HG02588 (cell line): ENCODE measurements at regions not wholly inside any gene's neighbourhood (a gene's known extent, or its start where the extent isn't known, plus 50 kb on each side); places are given as distances from the start of the nearest gene placed in this dataset.
A peak's percentile ranks its signal among the peaks of the same experiment; 100 is the strongest.

Source experiments
- ATAC-seq: cut with Tn5 transposase; IDR thresholded peaks from one replicate; pipeline ENCODE4 v1.9.1; 2021; ENCODE audit warnings: mild to moderate bottlenecking, moderate library complexity; ENCODE audit not compliant: unreplicated experiment

DNA sequence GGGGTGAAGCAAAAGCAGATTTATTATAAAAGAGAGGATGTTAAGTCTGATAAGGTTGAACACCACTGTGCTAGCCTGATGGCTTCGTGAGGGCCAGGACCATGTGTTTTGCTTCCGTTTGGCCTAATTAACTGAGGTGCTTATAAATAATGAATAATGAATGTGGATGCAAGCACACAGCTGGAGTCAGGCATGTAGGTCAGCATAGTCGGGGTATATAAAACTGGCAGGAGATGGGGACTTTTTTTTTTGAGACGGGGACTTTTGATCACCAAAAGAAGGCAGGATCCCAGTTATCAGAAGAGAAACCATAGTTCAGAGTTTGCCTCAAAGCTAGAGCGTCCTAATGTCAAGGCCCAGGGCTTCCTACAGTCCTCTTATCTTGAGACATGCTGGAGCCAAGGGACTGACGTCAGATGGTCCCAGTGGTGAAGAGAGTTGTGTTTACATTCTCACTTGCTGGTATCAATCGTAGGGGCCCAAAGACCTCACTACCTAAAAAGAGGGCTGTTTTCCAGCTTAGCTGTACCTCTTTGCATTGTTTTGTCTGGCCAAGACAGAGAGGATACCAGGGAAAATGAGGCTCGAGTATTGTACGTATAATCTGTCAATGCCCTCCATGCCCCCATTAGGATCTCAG is 50.4 kb downstream of the RTL9 start:
- ATAC-seq, result no peak

DNA sequence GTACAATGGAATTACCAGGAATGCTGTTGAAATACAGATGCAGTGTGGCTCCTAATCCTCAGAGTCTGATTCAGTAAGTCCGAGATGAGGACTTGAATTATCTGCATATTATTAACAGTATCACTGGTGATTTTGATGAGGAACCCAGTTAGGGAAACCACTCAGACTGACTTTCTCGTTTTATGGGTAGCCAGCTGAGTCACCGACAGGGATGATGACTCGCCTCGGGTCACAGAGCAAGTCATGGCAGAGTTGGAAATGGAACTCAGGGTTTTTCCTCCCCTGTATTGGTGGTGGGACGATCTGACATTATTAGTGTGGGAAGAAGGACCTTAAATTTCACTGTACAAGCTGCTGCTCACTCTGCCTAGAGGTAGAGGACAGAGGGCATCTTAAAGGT is 51.3 kb downstream of the RTL9 start:
- no peak for ATAC-seq

DNA sequence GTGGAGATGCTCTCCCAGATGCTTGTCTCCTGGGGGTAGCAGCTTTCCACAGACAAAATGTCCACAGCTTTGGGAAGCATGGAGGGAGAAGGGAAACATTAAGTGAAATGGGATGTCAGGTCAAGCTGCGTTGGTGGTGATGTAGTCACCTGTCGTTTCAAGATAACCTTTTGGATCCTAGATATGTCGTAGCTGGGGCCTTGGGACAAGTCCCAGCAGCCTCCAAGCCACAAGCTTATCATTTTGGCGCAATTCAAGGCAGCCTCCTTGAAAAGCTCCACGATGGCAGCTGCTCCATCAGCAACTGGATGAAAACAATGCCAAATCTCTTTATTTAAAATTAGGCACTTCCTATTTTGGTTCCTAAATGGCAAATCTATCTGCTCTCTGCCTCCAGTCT is 52.0 kb downstream of the RTL9 start:
- ATAC-seq, result no peak

DNA sequence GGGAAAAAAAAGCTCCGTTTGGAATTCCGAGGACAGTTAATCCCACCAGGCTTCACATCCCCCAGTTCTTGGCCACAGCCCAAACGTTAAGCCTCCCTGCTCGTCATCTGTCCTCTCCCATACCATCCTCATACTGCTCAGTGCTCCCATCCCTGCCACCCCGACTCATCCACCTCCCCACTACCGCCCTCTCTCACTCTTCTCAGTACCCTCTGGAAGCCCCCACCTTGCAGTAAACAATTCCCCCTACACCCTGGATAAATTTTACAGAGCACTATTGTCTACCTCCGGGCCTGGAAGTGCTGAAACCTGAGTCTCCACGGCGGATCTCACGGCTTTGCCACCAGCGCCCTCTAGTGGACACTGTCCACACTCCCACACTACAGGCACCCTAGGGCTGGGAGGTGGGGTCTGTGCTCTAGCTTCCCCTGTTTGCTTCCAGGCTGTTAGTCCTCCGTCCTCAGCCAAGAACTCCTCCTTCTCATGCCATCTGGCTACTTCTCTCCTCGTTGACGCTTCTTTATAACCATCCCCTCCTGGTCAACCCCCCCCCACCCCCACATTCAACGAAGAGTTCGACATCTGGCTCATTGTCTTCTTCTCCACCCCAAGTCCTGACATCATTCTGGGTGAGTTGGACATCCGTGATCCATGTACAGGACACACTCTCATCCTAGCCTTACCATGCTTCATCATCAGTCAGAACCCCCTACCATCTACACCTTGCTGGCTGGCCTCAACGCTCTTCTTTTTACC is 54.5 kb downstream of the RTL9 start:
- ATAC-seq, result peak; percentile 84

DNA sequence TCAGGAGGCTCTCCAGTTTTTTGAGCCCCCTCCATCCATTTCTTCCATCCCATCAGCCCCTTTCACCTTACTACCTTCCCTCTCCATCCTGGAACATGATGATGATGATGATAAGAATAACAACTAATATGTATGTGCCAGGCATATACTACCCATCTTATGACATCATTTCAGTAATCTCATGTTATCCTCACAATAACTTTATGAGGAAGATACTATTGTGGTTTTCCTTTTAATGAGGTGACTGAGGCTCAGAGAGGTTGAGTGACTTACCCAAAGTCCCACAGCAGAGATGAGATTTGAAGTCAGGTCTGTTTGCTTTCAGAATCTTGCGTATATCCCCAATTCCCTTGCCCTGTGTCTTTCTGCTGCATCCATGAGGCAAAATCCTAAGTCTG is 55.1 kb downstream of the RTL9 start:
- no peak for ATAC-seq

DNA sequence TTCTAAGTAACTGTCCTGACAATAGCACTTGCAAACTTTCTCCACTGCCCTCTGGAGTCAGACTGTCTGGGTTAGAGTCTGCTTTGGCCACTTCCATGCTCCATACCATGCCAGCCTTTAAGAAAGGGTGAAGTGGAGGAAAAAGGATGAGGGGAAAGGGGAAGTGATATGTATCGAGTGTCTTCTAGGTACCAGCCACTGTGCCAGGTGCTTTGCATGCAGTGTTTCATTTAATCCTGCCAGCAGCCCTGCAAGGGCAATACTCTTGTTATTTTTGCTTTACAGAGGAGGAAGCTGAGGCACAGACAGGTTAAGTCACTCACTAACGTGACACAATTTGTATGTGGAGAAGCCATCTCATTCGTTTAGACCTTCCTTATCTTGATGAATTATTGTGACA is 55.6 kb downstream of the RTL9 start:
- ATAC-seq, result peak; percentile 23

DNA sequence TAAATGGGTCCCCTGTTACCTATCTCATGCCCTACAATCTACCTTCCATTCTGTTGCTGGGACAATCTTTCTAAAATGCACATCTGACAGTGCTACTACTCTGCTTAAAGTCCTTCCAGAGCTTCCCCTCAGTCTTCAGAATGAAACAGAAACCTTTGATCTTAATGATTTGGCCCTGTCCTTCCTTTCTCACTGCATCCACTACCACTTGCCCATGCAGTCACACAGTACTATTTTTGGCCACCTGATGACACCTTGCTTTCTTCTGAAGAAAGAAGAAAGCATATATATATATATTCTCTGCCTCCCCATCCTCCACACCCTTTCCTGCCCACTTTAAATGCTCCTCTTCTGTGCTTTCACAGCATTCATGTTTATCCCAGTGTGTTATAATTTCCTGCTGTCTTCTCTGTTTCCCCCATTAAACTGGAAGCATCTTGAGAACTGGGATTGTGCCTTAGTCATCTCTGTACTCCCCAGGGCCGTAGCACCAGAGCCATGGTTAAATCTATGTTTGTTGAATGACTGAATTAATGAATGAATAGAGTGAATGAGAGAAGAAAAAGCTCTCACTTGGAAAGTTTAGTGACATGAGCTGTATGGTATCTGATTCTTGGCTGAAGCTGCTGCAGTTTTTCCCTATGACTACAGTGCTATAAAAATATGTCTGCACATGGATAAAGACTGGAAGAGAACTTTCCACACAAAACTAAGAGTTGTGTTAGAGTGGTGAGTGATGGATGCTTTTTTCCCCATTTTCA is 56.2 kb downstream of the RTL9 start:
- ATAC-seq, result peak; percentile 66

DNA sequence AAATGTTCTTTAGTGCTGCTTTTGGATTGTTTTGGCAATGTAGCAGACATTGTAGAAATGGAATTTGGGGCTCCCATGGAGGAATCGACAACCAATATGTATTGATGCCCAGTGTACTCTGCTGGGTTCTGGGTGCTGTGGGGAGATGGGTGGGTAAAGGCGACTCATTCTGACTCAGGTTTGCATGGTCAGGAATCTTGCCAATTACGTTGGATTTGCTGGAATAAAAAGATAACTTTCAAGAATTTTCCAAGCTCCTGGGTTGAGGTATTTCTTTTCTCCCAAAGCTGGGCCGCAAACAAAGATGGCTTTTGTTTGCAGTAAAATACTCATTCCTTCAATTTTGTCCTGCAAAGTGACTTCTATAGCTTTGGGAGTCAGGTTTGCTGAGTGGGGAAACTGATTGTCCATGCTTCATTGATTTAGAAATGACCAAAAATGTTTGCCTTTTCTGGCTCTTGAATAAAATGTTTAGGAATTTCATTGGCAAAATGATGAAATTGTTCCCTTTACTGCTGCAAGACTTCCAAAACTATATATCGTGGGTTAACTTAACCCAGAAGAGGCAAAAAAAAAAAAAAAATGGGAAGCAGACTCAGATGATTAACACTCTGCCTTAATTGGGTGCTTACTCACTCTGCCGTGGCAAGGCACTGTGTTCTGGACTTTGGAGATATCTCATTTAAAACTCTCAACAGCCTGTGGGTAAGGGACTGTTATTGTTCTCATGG is 57.0 kb downstream of the RTL9 start:
- no peak for ATAC-seq

DNA sequence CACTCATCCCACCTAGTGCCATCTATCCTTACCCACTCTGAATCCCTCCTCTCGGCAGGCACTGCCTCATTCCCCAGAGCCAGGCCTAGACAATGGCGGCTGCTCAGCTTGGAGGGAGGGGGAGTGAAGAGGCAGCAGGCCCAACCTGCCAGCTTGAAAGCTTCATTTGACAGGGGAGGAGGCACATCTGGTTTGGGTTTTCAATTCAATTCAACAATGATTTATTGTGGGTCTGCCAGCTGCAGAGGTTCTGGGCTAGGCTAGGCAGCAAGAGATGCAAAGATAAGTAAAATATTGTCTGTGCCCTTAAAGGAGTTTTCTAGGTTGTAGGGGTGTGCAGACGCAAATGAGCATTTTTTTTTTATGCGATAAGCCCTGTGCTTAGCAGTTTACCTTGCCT is 58.5 kb downstream of the RTL9 start:
- ATAC-seq, result no peak

DNA sequence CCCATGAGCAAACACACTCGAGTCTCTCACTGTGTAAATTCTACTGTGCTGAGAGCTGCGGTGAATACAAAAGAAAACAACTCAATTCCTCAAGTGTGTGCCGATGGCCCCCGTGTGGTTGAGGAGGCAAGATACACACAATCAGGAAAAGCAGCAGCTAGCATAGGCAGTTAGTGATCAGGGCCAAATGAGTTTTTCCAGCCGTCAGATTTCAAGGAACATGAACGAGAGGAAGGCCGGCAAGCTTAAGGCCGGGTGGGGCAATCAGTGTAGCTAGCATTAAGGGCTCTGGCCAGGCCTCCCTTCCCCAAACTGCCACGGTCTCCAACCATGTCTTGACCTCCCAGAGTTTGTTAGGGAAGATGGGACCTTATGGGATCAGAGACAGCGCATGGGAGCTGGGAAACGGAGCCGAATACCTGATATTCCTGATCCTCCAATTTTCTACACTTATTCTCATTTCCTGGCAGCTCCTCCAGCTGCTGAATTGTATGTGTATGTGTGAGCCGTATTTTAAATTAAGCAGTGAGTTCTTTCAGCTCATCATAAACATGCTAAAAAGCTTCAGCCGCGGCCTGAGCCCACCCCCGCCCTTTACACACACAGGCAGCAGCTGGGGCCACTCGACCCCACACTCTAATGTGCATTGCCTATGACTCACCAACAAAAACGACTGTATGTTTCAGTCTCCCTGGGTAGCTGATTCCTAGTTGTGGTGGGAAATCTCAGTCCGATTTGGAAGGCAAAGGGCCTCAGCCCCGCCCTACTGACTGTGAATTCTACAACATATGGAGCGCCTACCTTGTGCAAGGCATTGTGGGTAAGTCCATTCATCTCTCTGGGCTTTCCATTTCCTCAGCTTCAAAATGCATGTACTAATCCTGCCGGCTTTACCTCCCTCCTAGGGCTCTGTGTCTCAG is 59.9 kb downstream of the RTL9 start:
- no peak for ATAC-seq

DNA sequence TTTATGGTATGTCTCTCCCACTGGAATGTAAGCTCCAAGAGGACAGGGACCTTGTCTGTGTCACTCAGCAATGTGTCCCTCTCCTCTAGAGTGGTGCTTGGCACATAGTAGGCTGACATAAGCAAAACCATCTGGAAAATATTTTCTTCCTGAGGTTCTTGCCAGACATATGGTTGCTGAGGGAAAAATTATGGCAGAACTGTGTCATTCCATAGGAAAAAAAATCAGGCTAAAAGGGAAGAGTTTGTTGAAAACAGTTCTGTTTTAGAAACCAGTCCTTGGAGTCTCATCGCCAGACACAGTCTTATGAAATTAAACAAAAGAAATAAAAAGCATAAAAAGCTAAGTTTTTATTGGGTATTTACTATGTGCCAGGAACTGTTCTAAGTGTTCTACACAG is 60.9 kb downstream of the RTL9 start:
- ATAC-seq, result no peak

DNA sequence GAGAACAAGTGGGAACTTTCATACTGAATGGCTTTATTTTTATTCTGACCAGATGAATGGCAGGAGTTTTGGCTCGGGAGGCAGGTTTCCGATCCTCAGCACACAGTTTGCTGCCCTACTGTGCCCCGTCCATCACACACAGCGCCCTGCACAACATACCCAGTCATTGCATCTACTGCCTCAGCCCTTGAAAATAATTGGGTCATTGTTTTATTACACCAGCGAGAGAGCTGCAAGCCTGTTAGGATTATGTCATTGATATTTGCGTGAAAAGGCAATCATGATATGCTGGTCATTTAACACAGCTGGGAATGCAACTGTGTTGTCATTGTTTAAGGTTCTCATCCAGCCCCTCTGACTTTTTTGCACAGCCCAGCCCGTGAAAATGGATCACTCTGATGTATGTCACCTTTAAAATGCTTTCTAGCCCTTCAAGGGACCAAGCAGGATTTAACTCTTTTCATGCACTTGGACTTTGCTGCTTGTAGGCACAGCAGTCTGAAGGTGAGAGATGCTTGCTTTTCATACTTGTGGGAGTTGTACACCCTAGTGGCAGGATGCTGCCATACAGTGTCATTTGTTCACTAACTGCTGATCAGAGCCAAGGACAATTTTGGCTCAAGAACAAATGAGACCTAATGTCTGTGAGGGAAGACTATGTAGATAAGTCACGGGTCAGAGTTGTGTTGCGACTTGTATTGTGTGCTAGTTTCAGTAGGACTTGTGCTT is 62.3 kb downstream of the RTL9 start:
- ATAC-seq, result no peak

DNA sequence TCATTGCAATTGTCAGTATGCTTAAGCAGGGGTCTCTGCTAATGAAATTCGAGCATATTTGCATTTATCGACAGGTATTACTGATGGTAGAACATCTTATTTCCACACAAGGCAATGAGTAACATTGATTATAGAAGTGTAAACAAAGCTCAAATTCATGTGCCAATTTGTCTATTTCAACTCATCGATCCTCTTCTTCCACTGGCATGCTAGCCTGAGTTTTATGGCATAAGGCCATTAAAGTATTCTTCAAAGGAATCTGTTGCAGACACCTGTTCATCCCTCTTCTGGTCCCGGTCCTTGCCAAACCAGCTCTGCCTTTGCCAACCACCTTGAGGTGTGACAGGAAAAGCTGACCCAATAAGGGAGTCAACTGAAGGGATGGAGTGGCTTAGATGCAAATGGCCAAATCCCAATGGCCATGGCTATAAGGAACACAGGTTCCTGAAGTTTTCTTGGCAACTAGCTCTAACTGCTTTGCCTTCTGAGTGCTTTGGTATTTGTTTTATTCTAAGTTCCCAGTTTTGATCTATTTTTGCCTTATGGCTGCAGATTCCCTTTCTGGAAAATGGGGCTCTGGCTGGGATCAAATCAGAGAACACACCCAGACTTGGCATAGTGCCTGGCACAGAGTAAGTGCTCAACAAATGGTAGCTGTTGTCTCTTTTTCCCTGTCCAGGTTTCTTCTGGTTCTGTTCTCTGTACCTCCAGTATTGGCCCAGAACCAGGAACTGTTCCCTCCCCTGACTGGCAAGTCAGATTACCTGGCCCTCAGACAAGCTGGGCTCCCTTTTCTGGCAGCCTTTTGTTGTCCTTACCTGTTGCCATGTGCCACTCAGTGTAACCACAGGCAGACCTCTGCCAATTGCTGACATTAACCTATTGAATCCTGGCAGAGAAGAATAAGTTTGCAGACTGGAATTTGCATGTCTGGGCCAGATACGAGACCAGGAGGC is 63.1 kb downstream of the RTL9 start:
- no peak for ATAC-seq

DNA sequence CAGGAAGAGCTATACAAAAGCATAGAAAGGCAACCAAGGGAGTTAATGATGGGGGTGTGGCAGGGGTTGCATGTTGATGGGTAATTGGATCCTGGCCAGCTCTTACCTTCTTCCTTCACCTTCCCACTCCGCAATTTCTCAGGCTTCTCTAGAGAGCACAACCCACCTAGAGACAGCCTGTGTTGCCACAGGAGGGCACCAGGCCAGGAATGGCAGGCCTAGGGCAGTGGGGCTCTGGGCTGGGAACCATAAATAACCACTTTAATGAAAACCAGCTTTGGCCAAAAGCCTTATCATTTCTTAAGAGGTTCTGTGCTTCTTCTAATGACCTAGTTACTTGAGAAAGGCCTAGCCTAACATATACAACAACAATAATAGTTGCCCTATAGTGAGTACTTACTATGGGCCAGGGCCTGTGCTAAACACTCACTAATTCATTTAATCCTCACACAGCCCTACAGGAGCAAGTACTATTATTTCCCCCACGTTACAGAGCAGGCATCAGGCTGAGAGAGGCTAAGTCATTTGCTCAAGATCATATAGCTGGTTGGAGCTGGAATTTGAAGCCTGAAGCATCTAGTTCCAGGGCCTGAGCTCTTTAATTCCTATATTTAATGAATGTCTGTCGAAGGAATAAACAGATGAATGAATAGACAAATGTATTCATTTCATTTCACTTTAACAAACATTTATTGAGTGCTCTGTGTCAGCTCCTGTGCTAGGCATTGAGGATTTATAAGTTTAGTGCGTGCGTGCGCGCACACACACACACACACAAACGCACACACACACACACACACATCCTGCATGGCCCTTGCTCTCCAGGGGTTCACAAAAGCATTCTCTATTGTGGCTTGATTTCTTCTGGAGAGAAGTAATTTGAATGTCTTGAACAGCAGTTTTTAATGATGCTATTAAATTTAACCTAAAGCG is 66.8 kb downstream of the RTL9 start:
- ATAC-seq, result no peak

DNA sequence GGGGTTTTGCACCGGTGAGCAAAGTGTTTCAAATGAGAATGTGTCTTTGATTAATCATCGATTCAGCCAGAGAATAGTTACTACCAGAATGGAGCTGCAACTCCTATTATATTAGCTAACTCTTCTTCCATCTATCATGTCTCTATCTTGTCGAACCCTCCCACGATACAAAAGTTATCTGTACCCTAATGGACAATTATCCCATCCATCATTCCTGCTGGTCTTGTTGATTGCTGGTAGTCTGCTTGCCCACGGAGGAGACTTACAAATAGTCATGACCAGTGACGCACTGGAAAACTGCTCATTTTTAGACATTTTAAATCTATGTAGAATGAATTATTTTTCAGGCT is 67.5 kb downstream of the RTL9 start:
- no peak for ATAC-seq

DNA sequence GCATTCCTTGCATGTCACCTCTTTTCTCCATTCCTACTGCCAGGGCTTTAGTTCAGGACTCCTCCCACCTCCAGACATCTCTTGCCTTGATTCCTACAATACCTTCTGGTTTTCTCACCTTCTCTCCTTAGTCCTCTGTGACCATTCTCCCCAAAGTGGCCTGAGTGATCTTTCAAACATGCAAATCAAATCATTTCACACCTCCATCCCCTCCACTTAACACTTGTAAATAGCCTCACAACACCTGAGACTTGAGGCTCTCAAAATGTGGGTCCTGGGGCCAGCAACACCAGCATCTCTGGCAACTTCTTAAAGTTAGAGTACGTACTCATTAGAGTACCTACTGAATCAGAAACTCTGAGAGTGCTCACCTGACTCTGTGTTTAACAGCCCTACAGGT is 68.4 kb downstream of the RTL9 start:
- ATAC-seq, result no peak

DNA sequence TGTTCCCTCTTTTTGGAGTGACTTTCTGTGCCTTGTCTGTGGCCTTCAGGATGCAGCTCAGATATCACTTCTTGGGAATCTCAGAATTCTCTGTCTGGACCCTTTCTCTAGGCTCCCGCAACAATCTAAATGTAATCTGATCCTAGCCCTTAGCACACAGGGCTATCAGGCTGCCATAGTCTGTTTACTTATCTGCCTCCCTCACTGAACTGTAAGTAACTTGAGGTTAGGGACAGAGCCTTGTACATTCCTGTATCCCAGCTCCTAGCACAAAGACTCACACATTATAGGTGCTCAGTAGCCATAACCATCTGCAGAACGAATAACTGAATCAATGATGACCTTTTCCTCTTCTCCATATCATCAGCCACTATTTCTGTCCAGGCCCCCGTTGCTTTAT is 69.5 kb downstream of the RTL9 start:
- no peak for ATAC-seq
